ENCODE measurements at regions not wholly inside any gene's neighbourhood (a gene's known extent, or its start where the extent isn't known, plus 50 kb on each side); places are given as distances from the start of the nearest gene placed in this dataset.

DNA sequence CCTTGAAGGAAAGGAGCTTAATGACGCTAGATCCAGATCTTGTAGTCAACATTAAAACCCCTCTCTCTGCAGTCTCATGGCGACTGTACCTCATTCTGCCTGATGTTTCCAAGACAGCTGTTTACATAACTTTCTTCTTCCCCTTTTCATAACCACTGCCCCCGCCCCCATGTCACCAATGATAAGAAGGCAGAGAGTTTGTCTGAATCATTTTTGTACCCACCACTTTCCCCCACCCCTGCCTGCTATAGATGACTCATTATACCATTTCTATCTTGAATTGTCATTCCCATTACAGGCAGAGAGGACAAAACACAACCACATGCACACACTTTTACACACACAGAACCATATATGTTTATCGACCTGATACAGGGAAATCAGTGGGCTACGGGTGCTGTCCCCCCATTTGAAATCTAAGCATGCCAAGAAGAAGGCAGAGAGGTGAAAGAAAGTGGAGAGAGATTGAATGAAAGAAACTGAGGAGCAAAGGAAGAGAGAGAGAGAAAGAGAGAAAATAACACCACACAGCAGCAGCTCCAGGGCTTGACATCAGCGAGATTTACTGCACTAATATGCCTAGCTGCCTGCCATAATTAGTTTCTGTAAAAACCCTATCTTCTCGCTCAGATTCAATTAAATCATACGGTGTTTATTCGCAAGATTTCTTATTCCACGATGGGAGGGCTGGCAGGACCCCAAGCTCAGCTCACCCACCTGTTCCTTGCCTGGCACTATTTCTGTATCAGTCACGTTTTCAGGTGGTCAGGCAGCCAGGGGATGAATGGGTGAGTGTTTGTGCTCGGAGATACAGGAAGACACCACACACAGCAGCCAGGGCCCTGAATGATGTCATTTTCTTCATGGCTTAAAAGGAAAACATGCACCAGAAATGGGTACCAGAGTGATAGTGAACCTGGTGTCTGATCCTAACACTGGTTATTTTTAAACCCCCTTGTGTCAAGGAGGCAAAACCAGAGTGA, 114.3 kb upstream of the SERP2 start (continued):
- TF ChIP-seq, protein P1, sequence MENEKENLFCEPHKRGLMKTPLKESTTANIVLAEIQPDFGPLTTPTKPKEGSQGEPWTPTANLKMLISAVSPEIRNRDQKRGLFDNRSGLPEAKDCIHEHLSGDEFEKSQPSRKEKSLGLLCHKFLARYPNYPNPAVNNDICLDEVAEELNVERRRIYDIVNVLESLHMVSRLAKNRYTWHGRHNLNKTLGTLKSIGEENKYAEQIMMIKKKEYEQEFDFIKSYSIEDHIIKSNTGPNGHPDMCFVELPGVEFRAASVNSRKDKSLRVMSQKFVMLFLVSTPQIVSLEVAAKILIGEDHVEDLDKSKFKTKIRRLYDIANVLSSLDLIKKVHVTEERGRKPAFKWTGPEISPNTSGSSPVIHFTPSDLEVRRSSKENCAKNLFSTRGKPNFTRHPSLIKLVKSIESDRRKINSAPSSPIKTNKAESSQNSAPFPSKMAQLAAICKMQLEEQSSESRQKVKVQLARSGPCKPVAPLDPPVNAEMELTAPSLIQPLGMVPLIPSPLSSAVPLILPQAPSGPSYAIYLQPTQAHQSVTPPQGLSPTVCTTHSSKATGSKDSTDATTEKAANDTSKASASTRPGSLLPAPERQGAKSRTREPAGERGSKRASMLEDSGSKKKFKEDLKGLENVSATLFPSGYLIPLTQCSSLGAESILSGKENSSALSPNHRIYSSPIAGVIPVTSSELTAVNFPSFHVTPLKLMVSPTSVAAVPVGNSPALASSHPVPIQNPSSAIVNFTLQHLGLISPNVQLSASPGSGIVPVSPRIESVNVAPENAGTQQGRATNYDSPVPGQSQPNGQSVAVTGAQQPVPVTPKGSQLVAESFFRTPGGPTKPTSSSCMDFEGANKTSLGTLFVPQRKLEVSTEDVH (IDR thresholded peaks at IDR 0.05; ENCODE audit: low read depth, partially characterized antibody): no peak
- no peak for TF ChIP-seq RELA (IDR thresholded peaks at IDR 0.05; ENCODE audit: borderline replicate concordance, partially characterized antibody)
- TF ChIP-seq, protein P2, sequence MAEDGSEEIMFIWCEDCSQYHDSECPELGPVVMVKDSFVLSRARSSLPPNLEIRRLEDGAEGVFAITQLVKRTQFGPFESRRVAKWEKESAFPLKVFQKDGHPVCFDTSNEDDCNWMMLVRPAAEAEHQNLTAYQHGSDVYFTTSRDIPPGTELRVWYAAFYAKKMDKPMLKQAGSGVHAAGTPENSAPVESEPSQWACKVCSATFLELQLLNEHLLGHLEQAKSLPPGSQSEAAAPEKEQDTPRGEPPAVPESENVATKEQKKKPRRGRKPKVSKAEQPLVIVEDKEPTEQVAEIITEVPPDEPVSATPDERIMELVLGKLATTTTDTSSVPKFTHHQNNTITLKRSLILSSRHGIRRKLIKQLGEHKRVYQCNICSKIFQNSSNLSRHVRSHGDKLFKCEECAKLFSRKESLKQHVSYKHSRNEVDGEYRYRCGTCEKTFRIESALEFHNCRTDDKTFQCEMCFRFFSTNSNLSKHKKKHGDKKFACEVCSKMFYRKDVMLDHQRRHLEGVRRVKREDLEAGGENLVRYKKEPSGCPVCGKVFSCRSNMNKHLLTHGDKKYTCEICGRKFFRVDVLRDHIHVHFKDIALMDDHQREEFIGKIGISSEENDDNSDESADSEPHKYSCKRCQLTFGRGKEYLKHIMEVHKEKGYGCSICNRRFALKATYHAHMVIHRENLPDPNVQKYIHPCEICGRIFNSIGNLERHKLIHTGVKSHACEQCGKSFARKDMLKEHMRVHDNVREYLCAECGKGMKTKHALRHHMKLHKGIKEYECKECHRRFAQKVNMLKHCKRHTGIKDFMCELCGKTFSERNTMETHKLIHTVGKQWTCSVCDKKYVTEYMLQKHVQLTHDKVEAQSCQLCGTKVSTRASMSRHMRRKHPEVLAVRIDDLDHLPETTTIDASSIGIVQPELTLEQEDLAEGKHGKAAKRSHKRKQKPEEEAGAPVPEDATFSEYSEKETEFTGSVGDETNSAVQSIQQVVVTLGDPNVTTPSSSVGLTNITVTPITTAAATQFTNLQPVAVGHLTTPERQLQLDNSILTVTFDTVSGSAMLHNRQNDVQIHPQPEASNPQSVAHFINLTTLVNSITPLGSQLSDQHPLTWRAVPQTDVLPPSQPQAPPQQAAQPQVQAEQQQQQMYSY (CRISPR knock-in tag; IDR thresholded peaks at IDR 0.05): no peak
- TF ChIP-seq RB1 (IDR thresholded peaks at IDR 0.05; ENCODE audit: borderline replicate concordance): no peak
- 0 out of 2 replicates have a peak, but pooled peaks have one; percentile 27 for TF ChIP-seq IKZF1 (conservative IDR thresholded peaks at IDR 0.05)
- TF ChIP-seq POLR2AphosphoS5 (IDR thresholded peaks at IDR 0.05; ENCODE audit: low read length): no peak
- no peak for TF ChIP-seq RCOR1 (conservative IDR thresholded peaks at IDR 0.05; ENCODE audit: low read depth, low read length)
- 0 out of 2 replicates have a peak, but pooled peaks have one; percentile 11 for TF ChIP-seq CREB1 (IDR thresholded peaks at IDR 0.05; ENCODE audit: low read depth)
- TF ChIP-seq, protein P3, sequence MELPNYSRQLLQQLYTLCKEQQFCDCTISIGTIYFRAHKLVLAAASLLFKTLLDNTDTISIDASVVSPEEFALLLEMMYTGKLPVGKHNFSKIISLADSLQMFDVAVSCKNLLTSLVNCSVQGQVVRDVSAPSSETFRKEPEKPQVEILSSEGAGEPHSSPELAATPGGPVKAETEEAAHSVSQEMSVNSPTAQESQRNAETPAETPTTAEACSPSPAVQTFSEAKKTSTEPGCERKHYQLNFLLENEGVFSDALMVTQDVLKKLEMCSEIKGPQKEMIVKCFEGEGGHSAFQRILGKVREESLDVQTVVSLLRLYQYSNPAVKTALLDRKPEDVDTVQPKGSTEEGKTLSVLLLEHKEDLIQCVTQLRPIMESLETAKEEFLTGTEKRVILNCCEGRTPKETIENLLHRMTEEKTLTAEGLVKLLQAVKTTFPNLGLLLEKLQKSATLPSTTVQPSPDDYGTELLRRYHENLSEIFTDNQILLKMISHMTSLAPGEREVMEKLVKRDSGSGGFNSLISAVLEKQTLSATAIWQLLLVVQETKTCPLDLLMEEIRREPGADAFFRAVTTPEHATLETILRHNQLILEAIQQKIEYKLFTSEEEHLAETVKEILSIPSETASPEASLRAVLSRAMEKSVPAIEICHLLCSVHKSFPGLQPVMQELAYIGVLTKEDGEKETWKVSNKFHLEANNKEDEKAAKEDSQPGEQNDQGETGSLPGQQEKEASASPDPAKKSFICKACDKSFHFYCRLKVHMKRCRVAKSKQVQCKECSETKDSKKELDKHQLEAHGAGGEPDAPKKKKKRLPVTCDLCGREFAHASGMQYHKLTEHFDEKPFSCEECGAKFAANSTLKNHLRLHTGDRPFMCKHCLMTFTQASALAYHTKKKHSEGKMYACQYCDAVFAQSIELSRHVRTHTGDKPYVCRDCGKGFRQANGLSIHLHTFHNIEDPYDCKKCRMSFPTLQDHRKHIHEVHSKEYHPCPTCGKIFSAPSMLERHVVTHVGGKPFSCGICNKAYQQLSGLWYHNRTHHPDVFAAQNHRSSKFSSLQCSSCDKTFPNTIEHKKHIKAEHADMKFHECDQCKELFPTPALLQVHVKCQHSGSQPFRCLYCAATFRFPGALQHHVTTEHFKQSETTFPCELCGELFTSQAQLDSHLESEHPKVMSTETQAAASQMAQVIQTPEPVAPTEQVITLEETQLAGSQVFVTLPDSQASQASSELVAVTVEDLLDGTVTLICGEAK (IDR thresholded peaks at IDR 0.05; ENCODE audit: borderline replicate concordance): no peak
- TF ChIP-seq, protein P4, sequence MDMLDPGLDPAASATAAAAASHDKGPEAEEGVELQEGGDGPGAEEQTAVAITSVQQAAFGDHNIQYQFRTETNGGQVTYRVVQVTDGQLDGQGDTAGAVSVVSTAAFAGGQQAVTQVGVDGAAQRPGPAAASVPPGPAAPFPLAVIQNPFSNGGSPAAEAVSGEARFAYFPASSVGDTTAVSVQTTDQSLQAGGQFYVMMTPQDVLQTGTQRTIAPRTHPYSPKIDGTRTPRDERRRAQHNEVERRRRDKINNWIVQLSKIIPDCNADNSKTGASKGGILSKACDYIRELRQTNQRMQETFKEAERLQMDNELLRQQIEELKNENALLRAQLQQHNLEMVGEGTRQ (IDR thresholded peaks at IDR 0.05; ENCODE audit: borderline replicate concordance, low read depth, low read length): no peak
- TF ChIP-seq JUND (IDR thresholded peaks at IDR 0.05; ENCODE audit: low read depth, low read length): peak; percentile 54; the same call in 1 of the 2 replicates
- TF ChIP-seq, protein P5, sequence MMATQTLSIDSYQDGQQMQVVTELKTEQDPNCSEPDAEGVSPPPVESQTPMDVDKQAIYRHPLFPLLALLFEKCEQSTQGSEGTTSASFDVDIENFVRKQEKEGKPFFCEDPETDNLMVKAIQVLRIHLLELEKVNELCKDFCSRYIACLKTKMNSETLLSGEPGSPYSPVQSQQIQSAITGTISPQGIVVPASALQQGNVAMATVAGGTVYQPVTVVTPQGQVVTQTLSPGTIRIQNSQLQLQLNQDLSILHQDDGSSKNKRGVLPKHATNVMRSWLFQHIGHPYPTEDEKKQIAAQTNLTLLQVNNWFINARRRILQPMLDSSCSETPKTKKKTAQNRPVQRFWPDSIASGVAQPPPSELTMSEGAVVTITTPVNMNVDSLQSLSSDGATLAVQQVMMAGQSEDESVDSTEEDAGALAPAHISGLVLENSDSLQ (IDR thresholded peaks at IDR 0.05): peak; percentile 34; the same call in 1 of the 2 replicates
- TF ChIP-seq MYC (IDR thresholded peaks at IDR 0.05; ENCODE audit: insufficient read depth, insufficient read length, insufficient replicate concordance, low read length, severe bottlenecking): no peak
- peak; percentile 65 to 67 for TF ChIP-seq IKZF2 (IDR thresholded peaks at IDR 0.05)
- no peak for TF ChIP-seq MYB (IDR thresholded peaks at IDR 0.05; ENCODE audit: borderline replicate concordance, low read depth, low read length)

All from GM12878 (cell line).